ENCODE measurements at regions not wholly inside any gene's neighbourhood (a gene's known extent, or its start where the extent isn't known, plus 50 kb on each side); places are given as distances from the start of the nearest gene placed in this dataset.

DNA sequence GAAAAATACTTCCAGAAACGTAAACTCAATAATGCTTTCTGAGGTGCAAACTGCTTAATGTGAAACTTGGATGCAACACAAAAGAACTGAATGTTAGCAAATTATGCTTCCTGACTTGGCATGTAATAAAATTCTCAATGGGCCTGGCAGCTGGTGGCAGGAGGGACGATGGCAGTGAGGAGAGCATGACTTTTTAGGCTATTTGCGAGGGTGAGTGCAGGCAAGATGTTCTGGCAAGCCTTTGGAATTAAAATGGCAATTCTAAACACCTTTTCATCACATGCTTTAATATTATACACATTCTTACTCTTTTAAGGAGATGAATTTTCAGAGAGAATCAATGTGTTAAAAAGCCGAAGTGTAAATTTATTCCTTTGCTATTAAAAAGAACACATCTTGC, 224.8 kb upstream of the CDH4 start:
- intact Hi-C loops (cut with DNase I), result no loop called here
- DNase-seq, result no peak
- Histone ChIP-seq H3K4me3 (no peak overlapping the region), H3K4me1 (ENCODE audit: insufficient read depth) (no peaks in the 10 kb centered on the region), H3K27ac (no peak overlapping the region), H3K36me3 (no peaks in the 10 kb centered on the region), H3K9me3 (no peaks in the 10 kb centered on the region), H3K27me3 (no peaks in the 10 kb centered on the region)
- 75% methylated on average over 4 of the region's 4 CpGs for WGBS, 3 donors
- TF ChIP-seq, protein P1, sequence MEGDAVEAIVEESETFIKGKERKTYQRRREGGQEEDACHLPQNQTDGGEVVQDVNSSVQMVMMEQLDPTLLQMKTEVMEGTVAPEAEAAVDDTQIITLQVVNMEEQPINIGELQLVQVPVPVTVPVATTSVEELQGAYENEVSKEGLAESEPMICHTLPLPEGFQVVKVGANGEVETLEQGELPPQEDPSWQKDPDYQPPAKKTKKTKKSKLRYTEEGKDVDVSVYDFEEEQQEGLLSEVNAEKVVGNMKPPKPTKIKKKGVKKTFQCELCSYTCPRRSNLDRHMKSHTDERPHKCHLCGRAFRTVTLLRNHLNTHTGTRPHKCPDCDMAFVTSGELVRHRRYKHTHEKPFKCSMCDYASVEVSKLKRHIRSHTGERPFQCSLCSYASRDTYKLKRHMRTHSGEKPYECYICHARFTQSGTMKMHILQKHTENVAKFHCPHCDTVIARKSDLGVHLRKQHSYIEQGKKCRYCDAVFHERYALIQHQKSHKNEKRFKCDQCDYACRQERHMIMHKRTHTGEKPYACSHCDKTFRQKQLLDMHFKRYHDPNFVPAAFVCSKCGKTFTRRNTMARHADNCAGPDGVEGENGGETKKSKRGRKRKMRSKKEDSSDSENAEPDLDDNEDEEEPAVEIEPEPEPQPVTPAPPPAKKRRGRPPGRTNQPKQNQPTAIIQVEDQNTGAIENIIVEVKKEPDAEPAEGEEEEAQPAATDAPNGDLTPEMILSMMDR (IDR thresholded peaks at IDR 0.05), result no peak
- TF ChIP-seq POLR2A (IDR thresholded peaks at IDR 0.05) (no peak), EP300 (IDR thresholded peaks at IDR 0.05) (no peak)

DNA sequence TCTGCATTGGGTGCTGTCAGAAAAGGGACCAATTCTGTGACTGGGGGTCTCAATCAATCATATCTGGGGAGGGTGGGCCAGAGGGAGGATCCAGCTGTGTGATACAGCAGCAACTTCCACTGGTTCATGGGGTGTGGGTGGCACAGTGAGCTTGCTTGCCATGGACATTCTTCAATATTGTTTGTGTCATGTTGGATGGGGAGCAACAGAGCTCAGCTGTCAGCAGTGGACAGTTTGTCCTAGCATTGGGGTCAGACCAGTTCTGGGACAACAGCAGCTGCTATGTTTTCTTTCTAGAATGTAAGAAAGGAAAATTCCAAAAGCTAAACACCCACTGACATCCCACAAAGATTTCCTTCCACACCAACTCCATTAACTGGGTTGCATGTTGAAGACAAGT, 221.9 kb upstream of the CDH4 start:
- intact Hi-C loops (cut with DNase I), result no loop called here
- no peak overlapping the region for H3K27ac ChIP-seq
- H3K4me3 ChIP-seq, result no peak overlapping the region
- no peaks in the 10 kb centered on the region for H3K9me3 ChIP-seq
- H3K27me3 ChIP-seq, result no peaks in the 10 kb centered on the region
- H3K4me1 ChIP-seq (ENCODE audit: insufficient read depth), result no peaks in the 10 kb centered on the region
- TF ChIP-seq POLR2A (IDR thresholded peaks at IDR 0.05) (no peak), EP300 (IDR thresholded peaks at IDR 0.05) (no peak)
- TF ChIP-seq, protein P1 (IDR thresholded peaks at IDR 0.05), result no peak
- no peaks in the 10 kb centered on the region for H3K36me3 ChIP-seq
- DNase-seq, result no peak

DNA sequence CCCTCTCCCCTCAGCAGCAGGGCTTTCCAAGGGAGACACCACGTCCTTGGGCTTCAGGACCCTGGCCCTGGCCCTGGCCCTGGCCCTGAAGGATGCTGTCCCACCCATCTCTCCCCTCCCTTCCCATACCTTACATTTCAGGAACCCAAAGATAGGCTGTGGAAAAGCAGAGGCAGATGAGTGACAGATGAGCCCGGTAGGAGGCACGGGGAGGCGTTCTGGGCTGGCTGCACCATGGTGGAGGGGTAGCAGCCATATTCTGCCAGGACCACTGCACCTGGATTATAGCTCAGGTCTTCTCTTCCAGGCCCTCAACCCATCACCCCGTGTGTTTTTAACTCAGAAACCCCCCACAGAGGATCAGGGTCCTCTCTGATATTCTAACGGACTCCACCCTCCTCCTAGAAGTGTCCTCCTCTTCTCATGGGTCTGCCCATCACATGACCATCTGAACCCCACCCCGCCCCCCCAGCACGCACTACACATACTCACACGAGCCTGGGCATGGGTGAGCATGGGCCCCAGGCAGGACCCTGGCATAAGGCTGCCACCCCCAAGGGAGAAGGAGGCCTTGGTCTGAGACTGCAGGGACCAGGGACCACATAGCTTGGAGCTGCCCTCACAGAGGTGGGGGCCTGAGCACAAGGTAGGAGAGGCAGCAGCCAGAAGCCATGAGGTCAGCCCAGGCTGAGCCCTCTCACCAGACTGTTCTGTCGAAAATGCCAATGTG, 220.8 kb upstream of the CDH4 start:
- no peaks in the 10 kb centered on the region for H3K36me3 ChIP-seq
- no peaks in the 10 kb centered on the region for H3K27me3 ChIP-seq
- no peaks in the 10 kb centered on the region for H3K9me3 ChIP-seq
- TF ChIP-seq POLR2A (IDR thresholded peaks at IDR 0.05), result no peak
- TF ChIP-seq, protein P1 (IDR thresholded peaks at IDR 0.05), result no peak
- no peak for TF ChIP-seq EP300 (IDR thresholded peaks at IDR 0.05)
- H3K4me1 ChIP-seq (ENCODE audit: insufficient read depth), result no peaks in the 10 kb centered on the region
- no peak for DNase-seq
- WGBS, 3 donors, result 69 to 72% (median 70%) methylated on average over 10 of the region's 10 CpGs
- intact Hi-C loops (cut with DNase I), result no loop called here
- H3K27ac ChIP-seq, result no peak overlapping the region
- no peak overlapping the region for H3K4me3 ChIP-seq

DNA sequence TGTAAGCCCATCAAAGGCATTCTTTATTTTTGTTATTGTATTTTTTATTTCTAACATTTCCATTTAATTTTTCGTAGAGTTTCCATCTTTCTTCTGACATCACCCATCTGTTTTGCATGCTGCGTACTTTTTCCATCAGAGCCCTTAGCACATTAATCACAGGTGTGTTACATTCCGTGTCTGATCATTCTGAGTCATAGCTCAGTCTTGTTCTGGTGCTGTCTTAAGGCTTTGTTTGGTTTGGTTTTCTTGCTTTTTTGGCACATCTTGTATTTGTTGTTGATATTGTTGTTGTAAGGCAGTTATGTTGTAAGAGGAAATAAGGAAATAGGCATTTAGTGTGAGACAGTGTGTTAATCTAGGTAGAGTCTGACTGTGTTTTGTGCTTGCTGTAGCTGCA, 214.6 kb upstream of the CDH4 start:
- TF ChIP-seq, protein P1 (IDR thresholded peaks at IDR 0.05), result no peak
- TF ChIP-seq EP300 (IDR thresholded peaks at IDR 0.05) (no peak), POLR2A (IDR thresholded peaks at IDR 0.05) (no peak)
- no peaks in the 10 kb centered on the region for H3K36me3 ChIP-seq

More for the DNA sequence above, 214.6 kb upstream of the CDH4 start:
- Histone ChIP-seq H3K4me1 (ENCODE audit: insufficient read depth) (no peaks in the 10 kb centered on the region), H3K27ac (no peak overlapping the region), H3K27me3 (no peaks in the 10 kb centered on the region), H3K4me3 (no peak overlapping the region), H3K9me3 (no peaks in the 10 kb centered on the region)
- no peak for DNase-seq
- intact Hi-C loops (cut with DNase I), result no loop called here
- WGBS, 3 donors, result 70 to 73% (median 71%) methylated on average over 3 of the region's 3 CpGs
